Nephron (organoid): ENCODE measurements at regions not wholly inside any gene's neighbourhood (a gene's known extent, or its start where the extent isn't known, plus 50 kb on each side); places are given as distances from the start of the nearest gene placed in this dataset.

ENCODE experiments used
- H3K27ac Mint-ChIP-seq, 3 experiments: 2 replicates each; pipeline ENCODE4 v1.8.0; 2020; ENCODE audit warnings: mixed read lengths in 3 of 3, mild to moderate bottlenecking in 2 of 3, moderate library complexity in 1 of 3
- H3K27me3 Mint-ChIP-seq: 2 replicates; pipeline ENCODE4 v1.8.0; 2021; ENCODE audit warnings: low read depth, mild to moderate bottlenecking, moderate library complexity, mixed read lengths
- H3K36me3 Mint-ChIP-seq: 2 replicates; pipeline ENCODE4 v1.8.0; 2020; ENCODE audit warnings: low read depth, mixed read lengths
- H3K4me1 Mint-ChIP-seq: 2 replicates; pipeline ENCODE4 v1.8.0; 2020; ENCODE audit warnings: mixed read lengths
- H3K4me3 Mint-ChIP-seq, 3 experiments: 2 replicates each; pipeline ENCODE4 v1.8.0; 2020; ENCODE audit warnings: mild to moderate bottlenecking in 3 of 3, mixed read lengths in 3 of 3, moderate library complexity in 2 of 3
- H3K9me3 Mint-ChIP-seq: 2 replicates; pipeline ENCODE4 v1.8.0; 2020; ENCODE audit warnings: mixed read lengths
- CTCF ChIP-seq, 3 experiments: fragments of 200-600 bp; sonication (generic); IDR thresholded peaks; one replicate each; pipeline ENCODE4 v1.5.0; 2021; ENCODE audit warnings: antibody characterized with exemption in 3 of 3; ENCODE audit not compliant: unreplicated experiment in 3 of 3

- no peak for TF ChIP-seq CTCF (IDR thresholded peaks at IDR 0.05; ENCODE audit: unreplicated experiment in 3 of 3)
These were observed 140.0 kb upstream of the DPP6 start for GRCh38 chr7:153912211-153912610.

GRCh38 chr7:153920126-153920525 lies 132.1 kb upstream of the DPP6 start:
- Mint-ChIP-seq H3K36me3 (no peaks in the 10 kb centered on the region), H3K4me3 (no peak overlapping the region), H3K27me3 (no peaks in the 10 kb centered on the region), H3K9me3 (peaks cover 42% of the 10 kb centered on the region), H3K4me1 (no peaks in the 10 kb centered on the region), H3K27ac (no peak overlapping the region)
- no peak for TF ChIP-seq CTCF (IDR thresholded peaks at IDR 0.05; ENCODE audit: unreplicated experiment in 3 of 3)

More at GRCh38 chr7:153912211-153912610, 140.0 kb upstream of the DPP6 start:
- Mint-ChIP-seq H3K9me3 (peaks cover 44% of the 10 kb centered on the region), H3K27ac (no peak overlapping the region), H3K4me3 (no peak overlapping the region), H3K4me1 (no peaks in the 10 kb centered on the region), H3K27me3 (peaks cover 4% of the 10 kb centered on the region), H3K36me3 (no peaks in the 10 kb centered on the region)

- Mint-ChIP-seq H3K4me1 (no peaks in the 10 kb centered on the region), H3K4me3 (no peak overlapping the region), H3K27ac (no peak overlapping the region), H3K9me3 (peaks cover 44% of the 10 kb centered on the region), H3K27me3 (no peaks in the 10 kb centered on the region), H3K36me3 (no peaks in the 10 kb centered on the region)
- no peak for TF ChIP-seq CTCF (IDR thresholded peaks at IDR 0.05; ENCODE audit: unreplicated experiment in 3 of 3)
These were observed 131.3 kb upstream of the DPP6 start for GRCh38 chr7:153920897-153921296.

GRCh38 chr7:153921408-153921807 lies 130.8 kb upstream of the DPP6 start:
- H3K36me3 Mint-ChIP-seq, result no peaks in the 10 kb centered on the region
- peaks cover 49% of the 10 kb centered on the region for H3K9me3 Mint-ChIP-seq
- no peaks in the 10 kb centered on the region for H3K4me1 Mint-ChIP-seq
- no peak overlapping the region for H3K4me3 Mint-ChIP-seq
- no peaks in the 10 kb centered on the region for H3K27me3 Mint-ChIP-seq
- no peak overlapping the region for H3K27ac Mint-ChIP-seq
- TF ChIP-seq CTCF (IDR thresholded peaks at IDR 0.05; ENCODE audit: unreplicated experiment in 3 of 3), result no peak

- H3K4me1 Mint-ChIP-seq, result no peaks in the 10 kb centered on the region
- peaks cover 4% of the 10 kb centered on the region for H3K36me3 Mint-ChIP-seq
- H3K27ac Mint-ChIP-seq, result no peak overlapping the region
- H3K27me3 Mint-ChIP-seq, result no peaks in the 10 kb centered on the region
- TF ChIP-seq CTCF (IDR thresholded peaks at IDR 0.05; ENCODE audit: unreplicated experiment in 3 of 3), result no peak
- no peak overlapping the region for H3K4me3 Mint-ChIP-seq
- peaks cover 46% of the 10 kb centered on the region for H3K9me3 Mint-ChIP-seq
These were observed 121.5 kb upstream of the DPP6 start for GRCh38 chr7:153930696-153931095.

- Mint-ChIP-seq H3K4me3 (no peak overlapping the region), H3K27ac (no peak overlapping the region), H3K27me3 (no peaks in the 10 kb centered on the region), H3K4me1 (no peaks in the 10 kb centered on the region), H3K9me3 (peaks cover 45% of the 10 kb centered on the region), H3K36me3 (peaks cover 4% of the 10 kb centered on the region)
- TF ChIP-seq CTCF (IDR thresholded peaks at IDR 0.05; ENCODE audit: unreplicated experiment in 3 of 3), result no peak
These were observed 118.2 kb upstream of the DPP6 start for GRCh38 chr7:153934048-153934447.
